ENCODE measurements at regions not wholly inside any gene's neighbourhood (a gene's known extent, or its start where the extent isn't known, plus 50 kb on each side); places are given as distances from the start of the nearest gene placed in this dataset.
A peak's percentile ranks its signal among the peaks of the same experiment; 100 is the strongest.

GRCh38 chr12:94023879-94024278 lies 124.5 kb upstream of the PLXNC1 start:
- Histone ChIP-seq H3K4me1 (replicated peaks in 1 of 2; ENCODE audit: control insufficient read depth in 2 of 2, insufficient read depth in 2 of 2, low read length in 2 of 2) (no peaks in the 10 kb centered on the region), H4K20me1 (replicated peaks; ENCODE audit: control insufficient read depth, insufficient read depth, low read length) (no peaks in the 10 kb centered on the region), H3K27me3 (ENCODE audit: control insufficient read depth in 2 of 2, insufficient read depth in 2 of 2, low read length in 2 of 2) (0 out of 5 replicates have a peak, but pooled peaks cover 0 to 3% of the 10 kb centered on the region in 2 experiments), H3K9me1 (ENCODE audit: control insufficient read depth, insufficient read depth, low read length) (no peaks in the 10 kb centered on the region), H3K79me2 (ENCODE audit: control insufficient read depth, insufficient read depth, low read length) (no peaks in the 10 kb centered on the region), H3K27ac (ENCODE audit: extremely low read depth, low read depth, low read length) (no peak overlapping the region), H3K4me3 (no peak overlapping the region), H3K4me2 (ENCODE audit: insufficient read depth, low read length) (no peak overlapping the region), H3K9me3 (replicated peaks; ENCODE audit: control insufficient read depth, insufficient read depth, low read depth, low read length) (peaks cover 3% of the 10 kb centered on the region; the same call in 1 of the 2 replicates), H3K9ac (ENCODE audit: insufficient read depth in 1 of 2, low read depth in 2 of 2, low read length in 2 of 2) (no peak overlapping the region), H3K36me3 (ENCODE audit: control insufficient read depth, insufficient read depth, low read length) (no peaks in the 10 kb centered on the region), H2AFZ (ENCODE audit: low read depth, low read length) (no peak overlapping the region)
- ATAC-seq (no peak), DNase-seq (ENCODE audit: extremely low read depth in 1 of 4, low spot score in 3 of 4) (no peak), FAIRE-seq (no peak)
- BruUV-seq (replicated peaks): no TSS peak
- ChIA-PET CTCF (ENCODE audit: low intra/inter-chr PET ratio) (no interaction called here), POLR2A (no interaction called here)
- intact Hi-C loops (cut with micrococcal nuclease): no loop called here
- in situ Hi-C loops (cut with MboI): no loop called here
- no peak for TF ChIP-seq KAT8 (IDR thresholded peaks at IDR 0.05; ENCODE audit: low read depth)
- TF ChIP-seq ZFP30 (CRISPR knock-in tag; IDR thresholded peaks at IDR 0.05; ENCODE audit: borderline replicate concordance): peak; percentile 87; the same call in 1 of the 2 replicates
- no peak for TF ChIP-seq FUS (optimal IDR thresholded peaks at IDR 0.05; ENCODE audit: low read depth, low read length)

DNA sequence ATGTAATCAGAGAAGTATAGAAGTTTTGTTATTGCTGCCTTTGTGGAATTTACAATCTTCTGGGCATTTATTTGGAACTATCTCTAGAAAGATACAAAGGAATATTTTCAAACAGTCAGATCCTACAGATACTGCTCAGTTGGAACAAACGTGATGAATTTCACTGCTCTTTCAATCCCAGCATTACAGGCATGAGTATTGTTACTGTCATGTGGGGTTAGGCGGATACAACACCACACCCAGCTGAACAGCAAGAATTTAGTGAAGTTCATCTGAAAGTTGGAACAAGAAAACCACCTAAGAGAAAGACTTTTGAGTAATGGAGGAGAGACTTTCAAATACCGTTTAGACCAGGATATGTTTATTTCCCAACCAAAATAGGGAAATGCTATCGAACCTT lies 123.3 kb upstream of the PLXNC1 start:
- Histone ChIP-seq H3K9me1 (ENCODE audit: control insufficient read depth, insufficient read depth, low read length) (no peaks in the 10 kb centered on the region), H4K20me1 (replicated peaks; ENCODE audit: control insufficient read depth, insufficient read depth, low read length) (no peaks in the 10 kb centered on the region), H3K36me3 (ENCODE audit: control insufficient read depth, insufficient read depth, low read length) (no peaks in the 10 kb centered on the region), H2AFZ (ENCODE audit: low read depth, low read length) (no peak overlapping the region), H3K27ac (ENCODE audit: extremely low read depth, low read depth, low read length) (no peak overlapping the region), H3K4me3 (no peak overlapping the region), H3K9me3 (replicated peaks; ENCODE audit: control insufficient read depth, insufficient read depth, low read depth, low read length) (peaks cover 3% of the 10 kb centered on the region; the same call in 1 of the 2 replicates), H3K9ac (ENCODE audit: insufficient read depth in 1 of 2, low read depth in 2 of 2, low read length in 2 of 2) (no peak overlapping the region), H3K4me1 (replicated peaks in 1 of 2; ENCODE audit: control insufficient read depth in 2 of 2, insufficient read depth in 2 of 2, low read length in 2 of 2) (no peaks in the 10 kb centered on the region), H3K79me2 (ENCODE audit: control insufficient read depth, insufficient read depth, low read length) (no peaks in the 10 kb centered on the region), H3K4me2 (ENCODE audit: insufficient read depth, low read length) (no peak overlapping the region), H3K27me3 (ENCODE audit: control insufficient read depth in 2 of 2, insufficient read depth in 2 of 2, low read length in 2 of 2) (peaks cover 0 to 7% of the 10 kb centered on the region in 2 experiments; a peak in 1 of 5 replicates)
- CTCF ChIA-PET (ENCODE audit: low intra/inter-chr PET ratio): no interaction called here
- DNase-seq (ENCODE audit: extremely low read depth in 1 of 4, low spot score in 3 of 4) (no peak), ATAC-seq (no peak), FAIRE-seq (no peak)
- intact Hi-C loops (cut with micrococcal nuclease) (no loop called here), in situ Hi-C loops (cut with MboI) (no loop called here)
- 2% methylated on average over 4 of the region's 4 CpGs for WGBS (ENCODE audit: insufficient coverage, low coverage, missing lambda C conversion rate)
- no TSS peak for BruUV-seq (replicated peaks)
- POLR2A ChIA-PET: no interaction called here
- TF ChIP-seq PPARD (CRISPR knock-in tag; IDR thresholded peaks at IDR 0.05): no peak
- TF ChIP-seq RAD21 (CRISPR knock-in tag; conservative IDR thresholded peaks at IDR 0.05 in 1 of 2, IDR thresholded peaks at IDR 0.05 in 1 of 2): no peak
- TF ChIP-seq SNIP1 (IDR thresholded peaks at IDR 0.05; ENCODE audit: low read depth): no peak
- no peak for TF ChIP-seq CREBBP (IDR thresholded peaks at IDR 0.05; ENCODE audit: low read depth, low read length)
- TF ChIP-seq, protein P1, sequence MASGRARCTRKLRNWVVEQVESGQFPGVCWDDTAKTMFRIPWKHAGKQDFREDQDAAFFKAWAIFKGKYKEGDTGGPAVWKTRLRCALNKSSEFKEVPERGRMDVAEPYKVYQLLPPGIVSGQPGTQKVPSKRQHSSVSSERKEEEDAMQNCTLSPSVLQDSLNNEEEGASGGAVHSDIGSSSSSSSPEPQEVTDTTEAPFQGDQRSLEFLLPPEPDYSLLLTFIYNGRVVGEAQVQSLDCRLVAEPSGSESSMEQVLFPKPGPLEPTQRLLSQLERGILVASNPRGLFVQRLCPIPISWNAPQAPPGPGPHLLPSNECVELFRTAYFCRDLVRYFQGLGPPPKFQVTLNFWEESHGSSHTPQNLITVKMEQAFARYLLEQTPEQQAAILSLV (tag; IDR thresholded peaks at IDR 0.05): no peak
- TF ChIP-seq KAT2B (IDR thresholded peaks at IDR 0.05; ENCODE audit: low read depth, low read length): no peak
- no peak for TF ChIP-seq ZNF512 (tag; IDR thresholded peaks at IDR 0.05)
- no peak for TF ChIP-seq ADNP (tag; IDR thresholded peaks at IDR 0.05)
- TF ChIP-seq EGR1 (conservative IDR thresholded peaks at IDR 0.05): no peak
- no peak for TF ChIP-seq DNMT1 (IDR thresholded peaks at IDR 0.05)
- no peak for TF ChIP-seq LCOR (CRISPR knock-in tag; IDR thresholded peaks at IDR 0.05)
- no peak for TF ChIP-seq MYC (IDR thresholded peaks at IDR 0.05; ENCODE audit: low read depth, low read length)
- TF ChIP-seq MYC (CRISPR knock-in tag; IDR thresholded peaks at IDR 0.05; ENCODE audit: borderline replicate concordance, low read depth): no peak
- no peak for TF ChIP-seq ZNF507 (tag; conservative IDR thresholded peaks at IDR 0.05)

Data from K562 (cell line).